NCI-H2227 (cell line): ENCODE measurements at regions not wholly inside any gene's neighbourhood (a gene's known extent, or its start where the extent isn't known, plus 50 kb on each side); places are given as distances from the start of the nearest gene placed in this dataset.
A peak's percentile ranks its signal among the peaks of the same experiment; 100 is the strongest.
"Not testable (repeated sequence)": the region's sequence is repeated elsewhere in the genome, so short reads cannot be mapped to it uniquely, and the experiment has no call there.

Source experiments
- DNase-seq: peaks from one replicate; lab custom pipeline; 2025; ENCODE audit not compliant: unreplicated experiment; lab: John Stamatoyannopoulos, UW

DNA sequence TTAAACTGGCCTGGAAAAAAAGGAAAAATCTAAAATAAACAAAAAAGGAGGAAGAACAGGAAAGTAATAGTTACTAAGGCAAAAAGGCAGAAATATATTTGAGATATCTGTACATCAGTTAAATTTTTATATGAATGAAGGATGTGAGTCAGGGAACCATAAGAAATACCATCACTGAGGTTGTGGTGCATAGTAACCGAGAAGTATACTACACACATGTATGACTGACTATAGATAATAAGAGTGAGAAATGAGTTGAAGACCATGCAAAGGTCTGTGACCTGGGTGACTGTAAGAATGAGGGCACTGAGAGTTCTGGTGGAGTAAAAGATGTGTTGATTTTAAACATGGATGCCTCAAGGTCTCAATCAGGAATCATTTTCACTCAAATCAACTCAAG, 220.6 kb upstream of the FAM241A start:
- no peak for DNase-seq

- no peak for DNase-seq
Observed at GRCh38 chr4:111930659-111931058, 214.6 kb upstream of the FAM241A start.

DNA sequence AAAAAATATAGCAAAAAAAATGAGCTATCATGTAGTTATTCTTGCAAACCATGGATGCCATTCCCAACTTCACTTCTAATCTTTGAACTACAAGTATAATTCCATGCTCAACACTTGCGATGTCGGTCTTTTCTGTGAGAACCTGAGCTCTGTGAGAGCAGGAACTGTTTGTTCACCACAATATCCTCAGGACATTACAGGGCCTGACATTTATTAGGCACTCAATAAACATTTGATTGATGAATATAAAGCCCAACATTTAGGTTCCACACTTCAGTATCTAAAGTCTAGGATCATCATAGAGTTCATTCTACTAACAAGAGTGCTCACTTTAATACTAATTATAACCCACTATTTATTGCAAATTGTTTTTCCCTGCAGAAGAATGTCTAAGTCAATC, 211.6 kb upstream of the FAM241A start:
- DNase-seq = no peak

GRCh38 chr4:111934314-111934713, 210.9 kb upstream of the FAM241A start:
- no peak for DNase-seq

DNA sequence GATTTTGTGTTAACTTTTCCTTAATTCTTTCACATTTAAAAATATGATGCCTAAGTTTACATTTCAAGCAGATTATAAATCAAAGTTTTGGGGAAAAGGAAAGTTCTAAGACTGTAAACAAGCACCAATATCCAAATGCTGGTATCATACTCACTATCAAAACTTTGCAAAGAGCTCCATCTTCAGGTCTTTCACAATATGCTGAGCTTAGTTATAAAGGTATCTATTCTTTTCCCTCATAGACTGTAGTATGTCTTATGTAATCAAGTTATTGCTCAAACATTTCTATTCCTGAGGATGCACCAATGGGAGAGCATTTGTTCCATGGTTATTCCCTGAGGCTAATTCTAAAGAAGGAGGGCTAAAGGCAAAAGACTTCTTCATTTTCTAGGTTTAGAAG, 207.9 kb upstream of the FAM241A start:
- peak; percentile 19 for DNase-seq

GRCh38 chr4:111941957-111942356, 203.3 kb upstream of the FAM241A start:
- DNase-seq = no peak

DNA sequence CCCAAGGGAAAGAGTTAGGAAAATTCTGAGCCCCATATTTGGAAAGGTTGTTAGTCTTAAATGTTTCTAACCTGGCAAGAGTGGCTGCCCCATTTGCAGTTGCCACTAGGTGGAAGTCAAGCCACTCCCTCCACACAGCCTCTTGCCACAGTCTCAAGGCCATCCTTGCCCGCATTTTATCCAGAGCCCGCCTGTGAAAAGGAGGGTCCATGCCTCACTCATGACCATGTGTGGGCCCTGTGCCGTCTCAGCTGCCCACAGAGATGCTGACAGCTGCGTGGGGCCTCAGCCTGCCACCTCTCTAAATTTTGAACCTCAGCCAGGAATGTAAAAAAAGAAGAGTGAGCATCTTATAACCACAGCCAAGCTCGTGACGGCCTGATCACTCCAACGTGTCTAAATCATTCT, 201.5 kb upstream of the FAM241A start:
- peak; percentile 43 for DNase-seq

DNA sequence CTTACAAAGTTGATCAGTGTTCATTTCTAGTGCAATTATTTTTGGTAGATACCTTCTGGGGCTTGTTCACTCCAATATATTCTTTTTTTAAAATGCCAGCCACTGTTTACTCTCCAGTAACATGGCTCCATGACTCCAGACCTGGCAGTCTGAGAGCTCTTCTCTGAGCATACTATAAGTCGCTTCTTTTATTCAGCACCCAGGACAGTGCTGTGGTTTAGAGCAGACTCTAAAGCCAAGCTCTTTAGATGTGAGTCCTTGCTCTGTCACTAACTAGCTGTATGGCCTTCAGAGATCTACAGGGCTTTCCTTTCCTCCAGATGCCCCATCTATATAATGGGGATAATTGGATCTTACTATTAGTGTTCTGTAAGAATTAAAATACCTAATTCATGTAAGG, 200.2 kb upstream of the FAM241A start:
- no peak for DNase-seq

- no peak for DNase-seq
Observed at GRCh38 chr4:111946800-111947199, 198.5 kb upstream of the FAM241A start.

- no peak for DNase-seq
Observed at GRCh38 chr4:111952688-111953087, 192.6 kb upstream of the FAM241A start.

GRCh38 chr4:111954550-111954949, 190.7 kb upstream of the FAM241A start:
- no peak for DNase-seq

GRCh38 chr4:111955001-111955400, 190.3 kb upstream of the FAM241A start:
- DNase-seq = no peak

- DNase-seq = no peak
Observed at GRCh38 chr4:111957116-111957515, 188.1 kb upstream of the FAM241A start.

- no peak for DNase-seq
Observed at GRCh38 chr4:111957997-111958396, 187.3 kb upstream of the FAM241A start.

DNA sequence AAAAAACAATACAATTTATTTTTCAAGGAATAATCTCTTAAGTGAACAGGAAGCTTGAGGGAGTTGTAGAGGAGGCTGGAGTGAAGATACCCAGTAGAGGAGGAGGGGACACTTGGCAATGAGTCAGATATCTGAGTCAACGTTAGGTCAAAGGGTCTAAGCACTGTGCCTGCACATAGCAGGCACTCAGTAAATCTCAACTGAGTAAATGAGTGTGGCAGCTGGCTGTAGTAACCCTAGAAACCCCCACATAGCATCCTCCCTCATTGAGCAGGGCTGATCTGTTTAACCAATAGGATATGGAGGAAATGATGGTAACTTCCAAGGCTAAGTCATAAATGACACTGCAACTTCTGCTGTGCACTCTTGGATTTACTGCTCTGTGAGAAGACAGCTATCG, 186.0 kb upstream of the FAM241A start:
- no peak for DNase-seq

DNA sequence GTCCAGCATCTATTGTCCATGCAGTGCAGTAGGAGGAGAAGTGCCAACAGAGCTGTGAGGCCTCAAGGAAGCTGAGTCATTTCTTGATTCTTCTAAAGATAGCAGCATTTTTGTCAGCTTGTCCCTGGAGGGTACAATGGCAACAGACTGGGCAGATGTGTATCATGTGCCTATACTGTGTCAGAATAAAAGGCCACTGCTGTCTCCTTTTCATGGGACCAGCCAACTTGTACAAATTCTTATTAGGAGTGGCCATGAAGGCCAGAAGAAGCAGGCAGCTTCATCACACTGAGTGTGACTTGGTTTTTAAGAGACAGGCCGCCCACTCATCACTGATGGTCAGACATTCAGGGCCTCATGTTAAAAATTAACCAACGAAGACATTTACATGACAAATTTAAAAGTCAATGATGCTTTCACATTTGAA, 185.0 kb upstream of the FAM241A start:
- DNase-seq = no peak

- DNase-seq = not testable (repeated sequence)
Observed at GRCh38 chr4:111961026-111961425, 184.2 kb upstream of the FAM241A start.

DNA sequence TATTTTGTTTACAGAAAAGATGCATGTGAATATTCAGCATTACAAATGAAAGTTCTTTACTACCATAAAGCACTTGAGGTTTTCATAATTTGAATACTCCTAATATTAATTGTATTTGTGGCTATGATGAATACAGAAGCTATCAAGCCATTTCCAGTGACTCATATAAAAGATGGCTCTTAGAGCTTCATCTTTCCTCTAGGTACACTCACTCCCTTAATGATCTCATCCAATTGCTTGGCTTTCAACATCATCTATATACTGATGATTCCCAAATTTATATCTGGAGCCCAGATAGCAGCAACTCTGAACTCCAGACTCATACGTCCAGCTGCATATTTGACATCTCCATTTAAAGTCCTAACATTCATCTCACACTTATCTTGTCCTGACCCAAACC, 183.4 kb upstream of the FAM241A start:
- no peak for DNase-seq

DNA sequence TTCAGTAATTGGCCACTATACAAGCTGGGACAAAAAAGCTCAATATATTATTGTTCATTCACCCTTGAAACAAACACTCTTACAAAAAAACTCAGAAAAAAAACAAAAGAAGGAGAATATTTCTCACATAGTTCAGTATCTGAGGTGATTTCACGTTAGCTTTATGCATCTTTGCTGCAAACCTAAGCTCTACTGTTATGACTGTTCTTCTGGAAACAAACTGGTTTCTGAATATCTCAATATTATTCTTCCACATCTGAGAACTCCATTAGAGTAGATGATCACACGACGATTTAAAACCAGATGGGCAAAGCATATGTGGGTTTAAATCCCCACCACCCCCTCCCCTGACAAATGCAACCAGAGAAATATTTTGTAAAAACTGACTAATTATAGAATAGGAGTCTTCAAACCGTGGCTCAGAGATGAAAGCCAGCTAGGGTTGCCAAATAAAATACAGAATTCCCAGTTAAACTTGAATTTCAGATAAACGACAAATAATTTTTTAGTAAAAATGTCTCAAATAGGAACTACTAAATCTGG, 182.0 kb upstream of the FAM241A start:
- DNase-seq = no peak

- DNase-seq = no peak
Observed at GRCh38 chr4:111977419-111977965, 167.8 kb upstream of the FAM241A start.

DNA sequence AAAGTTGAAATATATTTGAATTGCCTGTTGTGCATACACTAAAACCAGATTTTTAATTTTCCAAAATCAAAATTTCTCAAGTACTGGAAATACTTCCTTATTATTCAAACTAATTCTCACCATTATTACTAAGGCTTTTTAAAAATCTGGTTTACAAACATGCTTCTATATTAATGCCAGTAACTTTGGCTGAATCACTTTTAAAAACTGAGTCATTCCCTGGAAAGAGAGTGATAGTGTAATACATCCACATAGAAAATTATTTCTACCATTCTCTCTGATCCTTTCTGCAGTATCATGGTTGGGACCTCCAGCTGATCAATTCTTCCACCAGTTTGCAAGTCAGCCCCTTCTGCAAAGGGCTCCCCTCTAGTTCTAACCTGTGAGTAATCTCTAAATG, 165.3 kb upstream of the FAM241A start:
- no peak for DNase-seq

DNA sequence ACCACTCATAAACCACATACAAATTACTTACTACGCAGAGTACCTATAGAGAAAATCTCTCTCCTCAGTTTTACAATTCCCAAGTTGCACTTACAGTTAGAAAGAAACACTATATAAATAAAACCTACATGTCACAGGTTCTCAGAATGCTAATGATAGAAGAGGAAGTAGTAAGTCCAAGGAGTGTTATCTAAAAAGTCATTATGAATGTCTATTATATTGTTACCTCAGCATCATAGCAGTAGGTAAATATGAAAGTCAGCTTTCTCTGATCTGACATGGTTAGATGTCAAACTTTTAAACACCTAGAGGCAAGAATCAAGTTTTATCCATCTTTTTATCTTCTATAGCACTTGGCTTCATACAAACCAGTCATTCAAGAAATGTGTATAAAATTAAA, 163.2 kb upstream of the FAM241A start:
- DNase-seq = no peak

- DNase-seq = no peak
Observed at GRCh38 chr4:111984169-111984819, 161.0 kb upstream of the FAM241A start.
